T follicular helper cell (primary cell): ENCODE measurements at regions not wholly inside any gene's neighbourhood (a gene's known extent, or its start where the extent isn't known, plus 50 kb on each side); places are given as distances from the start of the nearest gene placed in this dataset.

Experiments
- DNase-seq: peaks from one replicate; pipeline ENCODE4 v3.0.0-alpha.2; 2020; ENCODE audit warnings: low read depth

GRCh38 chr11:95585069-95585751 is 204.4 kb downstream of the FAM76B start:
- no peak for DNase-seq

- DNase-seq = no peak
Observed at GRCh38 chr11:95584589-95584988, 205.0 kb downstream of the FAM76B start.

GRCh38 chr11:95584180-95584579 is 205.4 kb downstream of the FAM76B start:
- no peak for DNase-seq

GRCh38 chr11:95577716-95578460 is 211.7 kb downstream of the FAM76B start:
- DNase-seq = no peak

- DNase-seq = no peak
Observed at GRCh38 chr11:95576146-95576845, 213.3 kb downstream of the FAM76B start.

GRCh38 chr11:95575517-95575916 is 214.1 kb downstream of the FAM76B start:
- no peak for DNase-seq

GRCh38 chr11:95571718-95572260 is 217.8 kb downstream of the FAM76B start:
- no peak for DNase-seq

- no peak for DNase-seq
Observed at GRCh38 chr11:95570845-95571244, 218.7 kb downstream of the FAM76B start.

GRCh38 chr11:95569207-95569606 is 220.4 kb downstream of the FAM76B start:
- no peak for DNase-seq

- DNase-seq = no peak
Observed at GRCh38 chr11:95568281-95568680, 221.3 kb downstream of the FAM76B start.

- no peak for DNase-seq
Observed at GRCh38 chr11:95567685-95568084, 221.9 kb downstream of the FAM76B start.

GRCh38 chr11:95566211-95566610 is 223.4 kb downstream of the FAM76B start:
- no peak for DNase-seq

GRCh38 chr11:95565724-95566141 is 223.8 kb downstream of the FAM76B start:
- no peak for DNase-seq

- no peak for DNase-seq
Observed at GRCh38 chr11:95563859-95564258, 225.7 kb downstream of the FAM76B start.

- DNase-seq = no peak
Observed at GRCh38 chr11:95563173-95563572, 226.4 kb downstream of the FAM76B start.

GRCh38 chr11:95562196-95562921 is 227.2 kb downstream of the FAM76B start:
- DNase-seq = no peak

GRCh38 chr11:95559899-95560298 is 229.7 kb downstream of the FAM76B start:
- DNase-seq = no peak

GRCh38 chr11:95557376-95557775 is 232.2 kb downstream of the FAM76B start:
- DNase-seq = no peak

GRCh38 chr11:95556342-95557163 is 233.0 kb downstream of the FAM76B start:
- no peak for DNase-seq

- no peak for DNase-seq
Observed at GRCh38 chr11:95556011-95556341, 233.6 kb downstream of the FAM76B start.

- no peak for DNase-seq
Observed at GRCh38 chr11:95554911-95555310, 234.7 kb downstream of the FAM76B start.
